GM23338 (cell line): ENCODE measurements at regions not wholly inside any gene's neighbourhood (a gene's known extent, or its start where the extent isn't known, plus 50 kb on each side); places are given as distances from the start of the nearest gene placed in this dataset.

Experiments
- ATAC-seq: fragments of 200-7000 bp; cut with Tn5 transposase; 3 replicates; pipeline ENCODE4 v1.9.1; 2020
- DNase-seq: peaks from one replicate; pipeline ENCODE4 v3.0.0-alpha.2; 2015; ENCODE audit warnings: low spot score
- H2AFZ ChIP-seq: fragments of 200-600 bp; sonication (generic); 2 replicates; pipeline ENCODE4 v1.8.0; 2016; ENCODE audit warnings: antibody characterized with exemption, mild to moderate bottlenecking, moderate library complexity
- H3F3A ChIP-seq: fragments of 200-600 bp; sonication (generic); replicated peaks from 2 replicates; pipeline ENCODE4 v1.8.0; 2017; ENCODE audit warnings: antibody characterized with exemption, mixed run types, low read depth
- H3K27ac ChIP-seq: fragments of 200-600 bp; sonication (generic); 2 replicates; pipeline ENCODE4 v1.6.1; 2016; ENCODE audit warnings: low read depth
- H3K27me3 ChIP-seq: fragments of 200-600 bp; sonication (generic); 2 replicates; pipeline ENCODE4 v1.8.0; 2016; ENCODE audit warnings: mild to moderate bottlenecking, mixed run types, moderate library complexity; ENCODE audit not compliant: insufficient read depth
- H3K36me3 ChIP-seq: fragments of 200-600 bp; sonication (generic); 2 replicates; pipeline ENCODE4 v1.8.0; 2016; ENCODE audit warnings: mild to moderate bottlenecking; ENCODE audit not compliant: insufficient read depth
- H3K4me1 ChIP-seq: fragments of 200-600 bp; sonication (generic); 2 replicates; pipeline ENCODE4 v1.8.0; 2016; ENCODE audit warnings: mild to moderate bottlenecking, moderate library complexity; ENCODE audit not compliant: insufficient read depth
- H3K4me2 ChIP-seq: fragments of 200-600 bp; sonication (generic); 2 replicates; pipeline ENCODE4 v1.7.1; 2017; ENCODE audit warnings: mixed run types
- H3K4me3 ChIP-seq: fragments of 200-600 bp; sonication (generic); 2 replicates; pipeline ENCODE4 v1.6.1; 2016; ENCODE audit warnings: mixed run types
- H3K79me2 ChIP-seq: fragments of 200-600 bp; sonication (generic); replicated peaks from 2 replicates; pipeline ENCODE4 v1.8.0; 2017; ENCODE audit warnings: mild to moderate bottlenecking; ENCODE audit not compliant: insufficient read depth
- H3K9me2 ChIP-seq: fragments of 200-600 bp; sonication (generic); 2 replicates; pipeline ENCODE4 v1.8.0; 2017; ENCODE audit not compliant: insufficient read depth
- H4K20me1 ChIP-seq: fragments of 200-600 bp; sonication (generic); replicated peaks from 2 replicates; pipeline ENCODE4 v1.8.0; 2017; ENCODE audit warnings: mild to moderate bottlenecking; ENCODE audit not compliant: insufficient read depth
- H3K27ac Mint-ChIP-seq: 2 replicates; pipeline ENCODE4 v1.8.0; 2020; ENCODE audit warnings: inconsistent platforms, mild to moderate bottlenecking, moderate library complexity, mixed read lengths
- H3K27me3 Mint-ChIP-seq: 3 replicates; pipeline ENCODE4 v1.8.0; 2022; ENCODE audit warnings: low read depth, mild to moderate bottlenecking, moderate library complexity, mixed read lengths, inconsistent platforms; ENCODE audit not compliant: insufficient read depth, poor library complexity
- H3K36me3 Mint-ChIP-seq: 3 replicates; pipeline ENCODE4 v1.8.0; 2021; ENCODE audit warnings: low read depth, mild to moderate bottlenecking, inconsistent platforms, moderate library complexity, mixed read lengths
- H3K4me1 Mint-ChIP-seq: 3 replicates; pipeline ENCODE4 v1.8.0; 2020; ENCODE audit warnings: mild to moderate bottlenecking, inconsistent platforms, mixed read lengths
- H3K4me3 Mint-ChIP-seq: 3 replicates; pipeline ENCODE4 v1.8.0; 2021; ENCODE audit warnings: moderate library complexity, mild to moderate bottlenecking, inconsistent platforms, mixed read lengths
- H3K9me3 Mint-ChIP-seq: 3 replicates; pipeline ENCODE4 v1.8.0; 2020; ENCODE audit warnings: moderate library complexity, mild to moderate bottlenecking, inconsistent platforms, mixed read lengths
- CREB1 ChIP-seq: fragments of 250-450 bp; sonication (Bioruptor Pico); IDR thresholded peaks from 2 replicates; pipeline ENCODE4 v1.5.0; 2020; ENCODE audit warnings: low read depth, mild to moderate bottlenecking, moderate library complexity
- CTCF ChIP-seq, 2 experiments: fragments of 200-600 bp in 1 of 2; sonication (generic) in 1 of 2; conservative IDR thresholded peaks; 2 replicates each; pipeline versions ENCODE4 v1.5.1 to v1.6.1; 2016 to 2017; ENCODE audit warnings: antibody characterized with exemption in 2 of 2, low read depth in 2 of 2, mild to moderate bottlenecking in 2 of 2, moderate library complexity in 1 of 2
- ETS1 ChIP-seq: IDR thresholded peaks from 2 replicates; pipeline ENCODE4 v1.6.1; 2016; ENCODE audit warnings: antibody characterized with exemption
- NANOG ChIP-seq: IDR thresholded peaks from 2 replicates; pipeline ENCODE4 v1.6.1; 2016; ENCODE audit warnings: antibody characterized with exemption, borderline replicate concordance
- POLR2AphosphoS5 ChIP-seq: IDR thresholded peaks from 2 replicates; pipeline ENCODE4 v1.6.1; 2016; ENCODE audit warnings: antibody characterized with exemption, low read depth
- REST ChIP-seq: IDR thresholded peaks from one replicate; pipeline ENCODE4 v1.6.1; 2018; ENCODE audit warnings: antibody characterized with exemption; ENCODE audit not compliant: unreplicated experiment
- STAT1 ChIP-seq: IDR thresholded peaks from one replicate; pipeline ENCODE4 v1.6.1; 2016; ENCODE audit warnings: antibody characterized with exemption; ENCODE audit not compliant: unreplicated experiment
- ZNF114 ChIP-seq: fragments of 250-450 bp; sonication (Bioruptor Pico); IDR thresholded peaks from 2 replicates; pipeline ENCODE4 v1.5.0; 2020; ENCODE audit warnings: mild to moderate bottlenecking, moderate library complexity
- ZNF331 ChIP-seq: fragments of 250-450 bp; sonication (Bioruptor Pico); IDR thresholded peaks from 2 replicates; pipeline ENCODE4 v1.5.0; 2020; ENCODE audit warnings: low read depth, mild to moderate bottlenecking, moderate library complexity

- no peak overlapping the region for H3K4me3 ChIP-seq
- no peaks in the 10 kb centered on the region for H3K36me3 ChIP-seq
- no peak overlapping the region for H3K4me2 ChIP-seq
- H3K36me3 Mint-ChIP-seq: no peaks in the 10 kb centered on the region
- no peak overlapping the region for H2AFZ ChIP-seq
- no peaks in the 10 kb centered on the region for H3K9me3 Mint-ChIP-seq
- peak; percentile 46 to 75; a peak in 3 of 4 replicates for TF ChIP-seq CTCF (conservative IDR thresholded peaks at IDR 0.05; ENCODE audit: low read depth in 2 of 2)
- no peak for TF ChIP-seq REST
- no peaks in the 10 kb centered on the region for H3K9me2 ChIP-seq
- ATAC-seq (peak; percentile 99), DNase-seq (peak; percentile 54)
- H3K27me3 ChIP-seq: no peaks in the 10 kb centered on the region
- no peak overlapping the region for H3K4me3 Mint-ChIP-seq
- H3K27ac ChIP-seq: no peak overlapping the region
- H3K4me1 Mint-ChIP-seq: peaks cover 2% of the 10 kb centered on the region; the same call in 2 of the 3 replicates
- no peak overlapping the region for H3K27ac Mint-ChIP-seq
- peaks cover 4% of the 10 kb centered on the region for H3K4me1 ChIP-seq
- H4K20me1 ChIP-seq: no peaks in the 10 kb centered on the region
- H3K79me2 ChIP-seq: no peaks in the 10 kb centered on the region
- H3K27me3 Mint-ChIP-seq: peaks cover 2% of the 10 kb centered on the region
- no peaks in the 10 kb centered on the region for H3F3A ChIP-seq
Measured at GRCh38 chr10:8444630-8445029, 390.1 kb downstream of the GATA3 start.

- H3K79me2 ChIP-seq: no peaks in the 10 kb centered on the region
- H2AFZ ChIP-seq: no peak overlapping the region
- no peaks in the 10 kb centered on the region for H3K9me2 ChIP-seq
- ATAC-seq (no peak), DNase-seq (no peak)
- Mint-ChIP-seq H3K4me3 (no peak overlapping the region), H3K27me3 (no peaks in the 10 kb centered on the region), H3K9me3 (no peaks in the 10 kb centered on the region), H3K36me3 (no peaks in the 10 kb centered on the region), H3K27ac (no peak overlapping the region), H3K4me1 (peaks cover 2% of the 10 kb centered on the region; the same call in 2 of the 3 replicates)
- no peak overlapping the region for H3K4me2 ChIP-seq
- no peaks in the 10 kb centered on the region for H3K27me3 ChIP-seq
- H3K27ac ChIP-seq: no peak overlapping the region
- no peaks in the 10 kb centered on the region for H3F3A ChIP-seq
- peaks cover 4% of the 10 kb centered on the region for H3K4me1 ChIP-seq
- no peak overlapping the region for H3K4me3 ChIP-seq
- no peaks in the 10 kb centered on the region for H3K36me3 ChIP-seq
- no peaks in the 10 kb centered on the region for H4K20me1 ChIP-seq
- no peak for TF ChIP-seq NANOG
- no peak for TF ChIP-seq REST
- TF ChIP-seq CREB1 (CRISPR knock-in tag): no peak
- TF ChIP-seq ZNF331 (CRISPR knock-in tag): no peak
- no peak for TF ChIP-seq POLR2AphosphoS5
- TF ChIP-seq STAT1: no peak
- TF ChIP-seq ETS1: no peak
- TF ChIP-seq ZNF114 (CRISPR knock-in tag): no peak
Measured at GRCh38 chr10:8445353-8445752, 390.9 kb downstream of the GATA3 start.
